Gastroesophageal sphincter (tissue), 4 donors: ENCODE measurements at regions not wholly inside any gene's neighbourhood (a gene's known extent, or its start where the extent isn't known, plus 50 kb on each side); places are given as distances from the start of the nearest gene placed in this dataset.

Experiments
- ATAC-seq: fragments of 150-250 bp; one replicate; pipeline ENCODE4 v1.9.1; 2016; ENCODE audit warnings: mild to moderate bottlenecking, moderate library complexity
- H3K27ac ChIP-seq, 4 donors: fragments of 200-600 bp; sonication (generic) in 3 of 4; 1 replicate in 3 of 4; 2 replicates in 1 of 4; pipeline ENCODE4 v1.5.1; 2016 to 2019
- H3K27me3 ChIP-seq: fragments of 200-600 bp; sonication (generic); one replicate; pipeline ENCODE4 v1.5.1; 2019
- H3K36me3 ChIP-seq, 2 donors: fragments of 200-600 bp; sonication (generic); one replicate each; pipeline ENCODE4 v1.5.1; 2019; ENCODE audit warnings: control low read depth in 1 of 2
- H3K4me1 ChIP-seq, 3 donors: fragments of 200-600 bp; sonication (generic); 1 replicate in 2 of 3; 2 replicates in 1 of 3; pipeline ENCODE4 v1.5.1; 2016 to 2019; ENCODE audit warnings: control low read depth in 2 of 3
- H3K4me3 ChIP-seq, 2 donors: fragments of 200-600 bp; sonication (generic); one replicate each; pipeline ENCODE4 v1.5.1; 2019; ENCODE audit warnings: mild to moderate bottlenecking in 1 of 2, moderate library complexity in 1 of 2
- H3K9me3 ChIP-seq, 3 donors: fragments of 200-600 bp; sonication (generic); one replicate each; pipeline ENCODE4 v1.5.1; 2017 to 2019; ENCODE audit warnings: control low read depth in 2 of 3
- EP300 ChIP-seq: sonication (generic); formaldehyde crosslinking; IDR thresholded peaks from one replicate; pipeline ENCODE4 v1.6.1; 2017; ENCODE audit warnings: antibody characterized with exemption, mild to moderate bottlenecking
- POLR2A ChIP-seq, 2 donors: fragments of 450-650 bp; IDR thresholded peaks; one replicate each; pipeline ENCODE4 v1.6.1; 2017; ENCODE audit warnings: antibody characterized with exemption in 2 of 2, mild to moderate bottlenecking in 2 of 2, moderate library complexity in 1 of 2
- POLR2AphosphoS5 ChIP-seq: sonication (generic); formaldehyde crosslinking; IDR thresholded peaks from one replicate; pipeline ENCODE4 v1.6.1; 2017; ENCODE audit warnings: antibody characterized with exemption
- WGBS, 2 donors: methylation state at CpG; one replicate each; pipeline ENCODE4 v1.1.5; 2018; ENCODE audit warnings: low coverage in 1 of 2; 5-methylcytosine and 5-hydroxymethylcytosine counted together
- TF ChIP-seq, protein P1 (sequence below), 4 experiments: fragments of 200-600 bp in 2 of 4; fragments of 450-650 bp in 2 of 4; sonication (generic) in 1 of 4; IDR thresholded peaks; one replicate each; pipeline ENCODE4 v1.5.1; 2017 to 2019; ENCODE audit warnings: antibody characterized with exemption in 4 of 4, mild to moderate bottlenecking in 2 of 4, moderate library complexity in 2 of 4

GRCh38 chr6:156451088-156451487 is 326.1 kb upstream of the ARID1B start:
- H3K4me3 ChIP-seq, result no peak overlapping the region
- H3K36me3 ChIP-seq, result no peaks in the 10 kb centered on the region
- no peaks in the 10 kb centered on the region for H3K4me1 ChIP-seq
- no peak for ATAC-seq
- WGBS, 2 donors, result 76 to 86% methylated on average over 5 of the region's 5 CpGs
- H3K9me3 ChIP-seq, result no peaks in the 10 kb centered on the region
- TF ChIP-seq POLR2A (IDR thresholded peaks at IDR 0.05) (no peak), POLR2AphosphoS5 (no peak), EP300 (no peak)
- TF ChIP-seq, protein P1, sequence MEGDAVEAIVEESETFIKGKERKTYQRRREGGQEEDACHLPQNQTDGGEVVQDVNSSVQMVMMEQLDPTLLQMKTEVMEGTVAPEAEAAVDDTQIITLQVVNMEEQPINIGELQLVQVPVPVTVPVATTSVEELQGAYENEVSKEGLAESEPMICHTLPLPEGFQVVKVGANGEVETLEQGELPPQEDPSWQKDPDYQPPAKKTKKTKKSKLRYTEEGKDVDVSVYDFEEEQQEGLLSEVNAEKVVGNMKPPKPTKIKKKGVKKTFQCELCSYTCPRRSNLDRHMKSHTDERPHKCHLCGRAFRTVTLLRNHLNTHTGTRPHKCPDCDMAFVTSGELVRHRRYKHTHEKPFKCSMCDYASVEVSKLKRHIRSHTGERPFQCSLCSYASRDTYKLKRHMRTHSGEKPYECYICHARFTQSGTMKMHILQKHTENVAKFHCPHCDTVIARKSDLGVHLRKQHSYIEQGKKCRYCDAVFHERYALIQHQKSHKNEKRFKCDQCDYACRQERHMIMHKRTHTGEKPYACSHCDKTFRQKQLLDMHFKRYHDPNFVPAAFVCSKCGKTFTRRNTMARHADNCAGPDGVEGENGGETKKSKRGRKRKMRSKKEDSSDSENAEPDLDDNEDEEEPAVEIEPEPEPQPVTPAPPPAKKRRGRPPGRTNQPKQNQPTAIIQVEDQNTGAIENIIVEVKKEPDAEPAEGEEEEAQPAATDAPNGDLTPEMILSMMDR (IDR thresholded peaks at IDR 0.05), result no peak
- no peak overlapping the region for H3K27ac ChIP-seq
- H3K27me3 ChIP-seq, result no peaks in the 10 kb centered on the region

GRCh38 chr6:156450421-156450820 is 326.8 kb upstream of the ARID1B start:
- TF ChIP-seq POLR2AphosphoS5, result no peak
- TF ChIP-seq POLR2A (IDR thresholded peaks at IDR 0.05), result no peak
- TF ChIP-seq, protein P1 (IDR thresholded peaks at IDR 0.05), result no peak
- TF ChIP-seq EP300, result no peak
- Histone ChIP-seq H3K27ac (no peak overlapping the region), H3K4me3 (no peak overlapping the region), H3K36me3 (no peaks in the 10 kb centered on the region), H3K4me1 (no peaks in the 10 kb centered on the region), H3K9me3 (no peaks in the 10 kb centered on the region), H3K27me3 (no peaks in the 10 kb centered on the region)
- no peak for ATAC-seq

- WGBS, 2 donors, result 79 to 81% methylated on average over 3 of the region's 3 CpGs
- TF ChIP-seq POLR2A (IDR thresholded peaks at IDR 0.05) (no peak), POLR2AphosphoS5 (no peak), EP300 (no peak)
- TF ChIP-seq, protein P1 (IDR thresholded peaks at IDR 0.05), result no peak
- Histone ChIP-seq H3K27ac (no peak overlapping the region), H3K9me3 (no peaks in the 10 kb centered on the region), H3K27me3 (no peaks in the 10 kb centered on the region), H3K4me3 (no peak overlapping the region), H3K36me3 (no peaks in the 10 kb centered on the region), H3K4me1 (no peaks in the 10 kb centered on the region)
- ATAC-seq, result no peak
These were observed 327.6 kb upstream of the ARID1B start for GRCh38 chr6:156449569-156449968.

DNA sequence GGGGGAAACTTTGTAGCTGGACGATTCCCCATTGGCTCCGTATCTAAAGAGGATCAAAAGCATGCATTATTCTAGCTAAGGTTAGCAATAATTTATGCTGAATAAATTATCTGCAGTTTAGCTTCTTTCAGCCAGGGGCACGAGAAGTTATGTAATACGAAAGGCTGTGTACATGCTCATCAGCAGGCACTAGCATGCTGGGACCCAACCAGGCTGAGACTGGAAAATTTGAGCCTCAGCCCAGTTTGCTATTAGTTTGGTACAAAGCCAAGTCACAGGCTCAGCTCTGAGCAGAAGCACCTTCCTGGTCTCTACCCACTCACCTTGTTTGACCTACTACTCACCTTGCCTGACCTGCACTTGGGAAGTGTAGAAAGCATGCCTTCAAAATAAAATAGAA is 328.1 kb upstream of the ARID1B start:
- no peak for ATAC-seq
- H3K27ac ChIP-seq, result no peak overlapping the region

GRCh38 chr6:156448579-156448978 is 328.6 kb upstream of the ARID1B start:
- no peak overlapping the region for H3K4me3 ChIP-seq
- H3K4me1 ChIP-seq, result no peaks in the 10 kb centered on the region
- no peaks in the 10 kb centered on the region for H3K9me3 ChIP-seq
- H3K27ac ChIP-seq, result no peak overlapping the region
- TF ChIP-seq POLR2A (IDR thresholded peaks at IDR 0.05) (no peak), POLR2AphosphoS5 (no peak), EP300 (no peak)
- TF ChIP-seq, protein P1 (IDR thresholded peaks at IDR 0.05), result no peak
- H3K36me3 ChIP-seq, result no peaks in the 10 kb centered on the region
- ATAC-seq, result no peak
- H3K27me3 ChIP-seq, result no peaks in the 10 kb centered on the region
- 80 to 85% methylated on average over 1 of the region's 1 CpG for WGBS, 2 donors

More for the DNA sequence above, 328.1 kb upstream of the ARID1B start:
- 42 to 62% methylated on average over 3 to 4 of the region's 4 CpGs for WGBS, 2 donors
- Histone ChIP-seq H3K4me1 (no peaks in the 10 kb centered on the region), H3K36me3 (no peaks in the 10 kb centered on the region), H3K9me3 (no peaks in the 10 kb centered on the region), H3K4me3 (no peak overlapping the region), H3K27me3 (no peaks in the 10 kb centered on the region)
- no peak for TF ChIP-seq POLR2A (IDR thresholded peaks at IDR 0.05)
- TF ChIP-seq, protein P1 (IDR thresholded peaks at IDR 0.05), result no peak
- no peak for TF ChIP-seq POLR2AphosphoS5
- TF ChIP-seq EP300, result no peak
